WTC11 (cell line): ENCODE measurements at regions not wholly inside any gene's neighbourhood (a gene's known extent, or its start where the extent isn't known, plus 50 kb on each side); places are given as distances from the start of the nearest gene placed in this dataset.

Source experiments
- ATAC-seq: fragments of 200-7000 bp; cut with Tn5 transposase; 2 replicates; pipeline ENCODE4 v1.10.0; 2021; ENCODE audit warnings: mild to moderate bottlenecking, moderate library complexity
- CTCF ChIA-PET: fragments of 300-600 bp; sonication (Branson Sonifier 250); formaldehyde crosslinking; loops from one replicate; lab custom pipeline; 2021; ENCODE audit warnings: antibody characterized with exemption; lab: Charles Lee
- POLR2A ChIA-PET: fragments of 350-600 bp; sonication (Branson Sonifier 250); formaldehyde crosslinking; loops from one replicate; lab custom pipeline; 2021; ENCODE audit warnings: antibody characterized with exemption; lab: Charles Lee
- DNase-seq: peaks from one replicate; pipeline ENCODE4 v3.0.0; 2021; ENCODE audit warnings: low spot score
- H3K27ac Mint-ChIP-seq: 2 replicates; pipeline ENCODE4 v1.8.0; 2021; ENCODE audit warnings: mixed read lengths
- H3K27me3 Mint-ChIP-seq: 2 replicates; pipeline ENCODE4 v1.8.0; 2021; ENCODE audit warnings: low read depth, mild to moderate bottlenecking, moderate library complexity, mixed read lengths
- H3K36me3 Mint-ChIP-seq: 2 replicates; pipeline ENCODE4 v1.8.0; 2021; ENCODE audit warnings: mixed read lengths
- H3K4me1 Mint-ChIP-seq: 2 replicates; pipeline ENCODE4 v1.8.0; 2022; ENCODE audit warnings: mixed read lengths
- H3K4me3 Mint-ChIP-seq: 2 replicates; pipeline ENCODE4 v1.8.0; 2021; ENCODE audit warnings: mild to moderate bottlenecking, moderate library complexity, mixed read lengths
- H3K9me3 Mint-ChIP-seq: 2 replicates; pipeline ENCODE4 v1.8.0; 2021; ENCODE audit warnings: mixed read lengths
- ELF4 ChIP-seq: sonication (generic); formaldehyde crosslinking; IDR thresholded peaks from 2 replicates; pipeline ENCODE4 v1.8.1; 2022; ENCODE audit warnings: low read depth, mild to moderate bottlenecking, moderate library complexity, missing genetic modification reagents
- GABPB1 ChIP-seq: sonication (generic); formaldehyde crosslinking; IDR thresholded peaks from 2 replicates; pipeline ENCODE4 v1.8.1; 2023; ENCODE audit warnings: mild to moderate bottlenecking, missing genetic modification reagents
- HMGA2 ChIP-seq: fragments of 250-450 bp; sonication (Bioruptor Pico); IDR thresholded peaks from 2 replicates; pipeline ENCODE4 v1.4.0; 2021; ENCODE audit warnings: mild to moderate bottlenecking, moderate library complexity
- MYBL2 ChIP-seq: sonication (generic); formaldehyde crosslinking; IDR thresholded peaks from 2 replicates; pipeline ENCODE4 v1.8.1; 2023; ENCODE audit warnings: mild to moderate bottlenecking, moderate library complexity, missing genetic modification reagents
- SMAD3 ChIP-seq: sonication (generic); formaldehyde crosslinking; IDR thresholded peaks from 2 replicates; pipeline ENCODE4 v1.8.0; 2022; ENCODE audit warnings: missing genetic modification reagents, mild to moderate bottlenecking, borderline replicate concordance
- ZBTB21 ChIP-seq: sonication (generic); formaldehyde crosslinking; IDR thresholded peaks from 2 replicates; pipeline ENCODE4 v1.8.1; 2023; ENCODE audit warnings: mild to moderate bottlenecking, missing genetic modification reagents, borderline replicate concordance
- ZNF121 ChIP-seq: sonication (generic); formaldehyde crosslinking; IDR thresholded peaks from 2 replicates; pipeline ENCODE4 v1.8.0; 2023; ENCODE audit warnings: missing genetic modification reagents
- ZNF263 ChIP-seq: sonication (generic); formaldehyde crosslinking; IDR thresholded peaks from 2 replicates; pipeline ENCODE4 v1.8.1; 2022; ENCODE audit warnings: low read depth, mild to moderate bottlenecking, moderate library complexity, missing genetic modification reagents
- ZNF396 ChIP-seq: fragments of 250-450 bp; sonication (Bioruptor Pico); IDR thresholded peaks from 2 replicates; pipeline ENCODE4 v1.8.0; 2021; ENCODE audit warnings: mild to moderate bottlenecking, moderate library complexity, borderline replicate concordance
- TF ChIP-seq, protein P1 (sequence below): fragments of 250-450 bp; sonication (Bioruptor Pico); IDR thresholded peaks from 2 replicates; pipeline ENCODE4 v1.9.0; 2021; ENCODE audit warnings: mild to moderate bottlenecking, borderline replicate concordance
- TF ChIP-seq, protein P2 (sequence below): fragments of 250-450 bp; sonication (Bioruptor Pico); IDR thresholded peaks from 2 replicates; pipeline ENCODE4 v1.9.0; 2021; ENCODE audit warnings: mild to moderate bottlenecking
- TF ChIP-seq, protein P3 (sequence below): sonication (generic); formaldehyde crosslinking; IDR thresholded peaks from 2 replicates; pipeline ENCODE4 v1.8.0; 2022; ENCODE audit warnings: mild to moderate bottlenecking, missing genetic modification reagents
- TF ChIP-seq, protein P4 (sequence below): sonication (generic); formaldehyde crosslinking; IDR thresholded peaks from 2 replicates; pipeline ENCODE4 v1.8.0; 2023; ENCODE audit warnings: mild to moderate bottlenecking, missing genetic modification reagents
- TF ChIP-seq, protein P5 (sequence below): sonication (generic); formaldehyde crosslinking; IDR thresholded peaks from 2 replicates; pipeline ENCODE4 v1.8.0; 2022; ENCODE audit warnings: mild to moderate bottlenecking, missing genetic modification reagents
- TF ChIP-seq, protein P6 (sequence below): sonication (generic); formaldehyde crosslinking; IDR thresholded peaks from 2 replicates; pipeline ENCODE4 v1.8.1; 2022; ENCODE audit warnings: mild to moderate bottlenecking, missing genetic modification reagents, moderate library complexity, borderline replicate concordance

DNA sequence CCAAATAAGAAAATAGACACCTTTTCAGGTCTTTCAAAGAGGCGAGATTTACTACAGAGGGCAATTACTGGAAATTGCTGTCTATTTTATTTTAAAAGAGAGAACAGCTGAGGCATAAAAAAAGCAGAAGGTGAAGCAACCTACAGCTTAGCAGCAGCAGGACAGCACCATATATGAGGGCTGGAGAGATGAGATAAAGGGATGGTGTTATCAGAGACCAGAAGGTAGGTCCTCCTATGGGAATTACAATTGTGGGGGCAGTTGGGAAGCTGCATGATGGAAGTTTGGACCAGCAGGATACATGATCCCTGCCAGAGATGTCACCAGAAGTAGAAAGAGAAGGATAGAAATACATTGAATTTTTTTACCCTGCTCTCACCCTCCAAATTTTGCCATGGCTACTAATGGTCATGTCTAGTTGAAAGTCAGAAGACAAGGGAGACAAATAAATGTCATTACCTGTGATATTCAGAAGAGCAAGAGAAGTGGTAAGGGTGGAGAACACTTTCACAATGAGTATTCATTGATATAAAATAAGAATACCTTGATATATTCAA is 77.2 kb upstream of the CALCR start (continued):
- TF ChIP-seq, protein P1, sequence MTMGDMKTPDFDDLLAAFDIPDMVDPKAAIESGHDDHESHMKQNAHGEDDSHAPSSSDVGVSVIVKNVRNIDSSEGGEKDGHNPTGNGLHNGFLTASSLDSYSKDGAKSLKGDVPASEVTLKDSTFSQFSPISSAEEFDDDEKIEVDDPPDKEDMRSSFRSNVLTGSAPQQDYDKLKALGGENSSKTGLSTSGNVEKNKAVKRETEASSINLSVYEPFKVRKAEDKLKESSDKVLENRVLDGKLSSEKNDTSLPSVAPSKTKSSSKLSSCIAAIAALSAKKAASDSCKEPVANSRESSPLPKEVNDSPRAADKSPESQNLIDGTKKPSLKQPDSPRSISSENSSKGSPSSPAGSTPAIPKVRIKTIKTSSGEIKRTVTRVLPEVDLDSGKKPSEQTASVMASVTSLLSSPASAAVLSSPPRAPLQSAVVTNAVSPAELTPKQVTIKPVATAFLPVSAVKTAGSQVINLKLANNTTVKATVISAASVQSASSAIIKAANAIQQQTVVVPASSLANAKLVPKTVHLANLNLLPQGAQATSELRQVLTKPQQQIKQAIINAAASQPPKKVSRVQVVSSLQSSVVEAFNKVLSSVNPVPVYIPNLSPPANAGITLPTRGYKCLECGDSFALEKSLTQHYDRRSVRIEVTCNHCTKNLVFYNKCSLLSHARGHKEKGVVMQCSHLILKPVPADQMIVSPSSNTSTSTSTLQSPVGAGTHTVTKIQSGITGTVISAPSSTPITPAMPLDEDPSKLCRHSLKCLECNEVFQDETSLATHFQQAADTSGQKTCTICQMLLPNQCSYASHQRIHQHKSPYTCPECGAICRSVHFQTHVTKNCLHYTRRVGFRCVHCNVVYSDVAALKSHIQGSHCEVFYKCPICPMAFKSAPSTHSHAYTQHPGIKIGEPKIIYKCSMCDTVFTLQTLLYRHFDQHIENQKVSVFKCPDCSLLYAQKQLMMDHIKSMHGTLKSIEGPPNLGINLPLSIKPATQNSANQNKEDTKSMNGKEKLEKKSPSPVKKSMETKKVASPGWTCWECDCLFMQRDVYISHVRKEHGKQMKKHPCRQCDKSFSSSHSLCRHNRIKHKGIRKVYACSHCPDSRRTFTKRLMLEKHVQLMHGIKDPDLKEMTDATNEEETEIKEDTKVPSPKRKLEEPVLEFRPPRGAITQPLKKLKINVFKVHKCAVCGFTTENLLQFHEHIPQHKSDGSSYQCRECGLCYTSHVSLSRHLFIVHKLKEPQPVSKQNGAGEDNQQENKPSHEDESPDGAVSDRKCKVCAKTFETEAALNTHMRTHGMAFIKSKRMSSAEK = no peak
- TF ChIP-seq, protein P2, sequence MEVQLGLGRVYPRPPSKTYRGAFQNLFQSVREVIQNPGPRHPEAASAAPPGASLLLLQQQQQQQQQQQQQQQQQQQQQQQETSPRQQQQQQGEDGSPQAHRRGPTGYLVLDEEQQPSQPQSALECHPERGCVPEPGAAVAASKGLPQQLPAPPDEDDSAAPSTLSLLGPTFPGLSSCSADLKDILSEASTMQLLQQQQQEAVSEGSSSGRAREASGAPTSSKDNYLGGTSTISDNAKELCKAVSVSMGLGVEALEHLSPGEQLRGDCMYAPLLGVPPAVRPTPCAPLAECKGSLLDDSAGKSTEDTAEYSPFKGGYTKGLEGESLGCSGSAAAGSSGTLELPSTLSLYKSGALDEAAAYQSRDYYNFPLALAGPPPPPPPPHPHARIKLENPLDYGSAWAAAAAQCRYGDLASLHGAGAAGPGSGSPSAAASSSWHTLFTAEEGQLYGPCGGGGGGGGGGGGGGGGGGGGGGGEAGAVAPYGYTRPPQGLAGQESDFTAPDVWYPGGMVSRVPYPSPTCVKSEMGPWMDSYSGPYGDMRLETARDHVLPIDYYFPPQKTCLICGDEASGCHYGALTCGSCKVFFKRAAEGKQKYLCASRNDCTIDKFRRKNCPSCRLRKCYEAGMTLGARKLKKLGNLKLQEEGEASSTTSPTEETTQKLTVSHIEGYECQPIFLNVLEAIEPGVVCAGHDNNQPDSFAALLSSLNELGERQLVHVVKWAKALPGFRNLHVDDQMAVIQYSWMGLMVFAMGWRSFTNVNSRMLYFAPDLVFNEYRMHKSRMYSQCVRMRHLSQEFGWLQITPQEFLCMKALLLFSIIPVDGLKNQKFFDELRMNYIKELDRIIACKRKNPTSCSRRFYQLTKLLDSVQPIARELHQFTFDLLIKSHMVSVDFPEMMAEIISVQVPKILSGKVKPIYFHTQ (CRISPR knock-in tag) = peak; percentile 59; the same call in 1 of the 2 replicates
- TF ChIP-seq SMAD3 (CRISPR knock-in tag) = no peak
- TF ChIP-seq, protein P3, sequence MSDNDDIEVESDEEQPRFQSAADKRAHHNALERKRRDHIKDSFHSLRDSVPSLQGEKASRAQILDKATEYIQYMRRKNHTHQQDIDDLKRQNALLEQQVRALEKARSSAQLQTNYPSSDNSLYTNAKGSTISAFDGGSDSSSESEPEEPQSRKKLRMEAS (CRISPR knock-in tag) = no peak
- TF ChIP-seq MYBL2 (CRISPR knock-in tag) = no peak

DNA sequence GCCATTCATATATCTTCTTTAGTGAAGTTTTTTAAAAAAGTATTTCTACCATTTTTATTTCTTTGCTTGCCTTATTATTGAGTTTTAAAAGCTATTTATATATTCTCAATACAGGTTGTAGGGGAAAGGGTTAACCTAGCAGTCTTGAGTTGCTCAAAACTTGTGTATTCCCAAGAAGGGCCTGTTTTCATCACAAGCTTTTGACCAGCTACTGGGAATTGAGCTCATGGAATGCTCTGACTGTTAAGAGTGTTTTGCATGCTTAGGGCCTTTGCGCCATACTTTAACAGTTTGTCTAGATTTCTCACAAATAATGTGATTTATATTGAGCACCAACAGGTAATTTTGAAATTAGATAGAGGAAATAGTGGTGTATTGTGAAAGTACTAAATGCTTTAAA is 72.0 kb upstream of the CALCR start:
- H3K9me3 Mint-ChIP-seq = no peaks in the 10 kb centered on the region
- ChIA-PET POLR2A (interaction anchor here (0.6 kb wide), 1 partner anchor 88 kb away, joined by 4 read pairs; no protein-coding TSS in a partner anchor), CTCF (interaction anchor here (0.7 kb wide), 1 partner anchor 47 kb away, joined by 3 read pairs; no protein-coding TSS in a partner anchor)
- no peaks in the 10 kb centered on the region for H3K27me3 Mint-ChIP-seq
- TF ChIP-seq, protein P4, sequence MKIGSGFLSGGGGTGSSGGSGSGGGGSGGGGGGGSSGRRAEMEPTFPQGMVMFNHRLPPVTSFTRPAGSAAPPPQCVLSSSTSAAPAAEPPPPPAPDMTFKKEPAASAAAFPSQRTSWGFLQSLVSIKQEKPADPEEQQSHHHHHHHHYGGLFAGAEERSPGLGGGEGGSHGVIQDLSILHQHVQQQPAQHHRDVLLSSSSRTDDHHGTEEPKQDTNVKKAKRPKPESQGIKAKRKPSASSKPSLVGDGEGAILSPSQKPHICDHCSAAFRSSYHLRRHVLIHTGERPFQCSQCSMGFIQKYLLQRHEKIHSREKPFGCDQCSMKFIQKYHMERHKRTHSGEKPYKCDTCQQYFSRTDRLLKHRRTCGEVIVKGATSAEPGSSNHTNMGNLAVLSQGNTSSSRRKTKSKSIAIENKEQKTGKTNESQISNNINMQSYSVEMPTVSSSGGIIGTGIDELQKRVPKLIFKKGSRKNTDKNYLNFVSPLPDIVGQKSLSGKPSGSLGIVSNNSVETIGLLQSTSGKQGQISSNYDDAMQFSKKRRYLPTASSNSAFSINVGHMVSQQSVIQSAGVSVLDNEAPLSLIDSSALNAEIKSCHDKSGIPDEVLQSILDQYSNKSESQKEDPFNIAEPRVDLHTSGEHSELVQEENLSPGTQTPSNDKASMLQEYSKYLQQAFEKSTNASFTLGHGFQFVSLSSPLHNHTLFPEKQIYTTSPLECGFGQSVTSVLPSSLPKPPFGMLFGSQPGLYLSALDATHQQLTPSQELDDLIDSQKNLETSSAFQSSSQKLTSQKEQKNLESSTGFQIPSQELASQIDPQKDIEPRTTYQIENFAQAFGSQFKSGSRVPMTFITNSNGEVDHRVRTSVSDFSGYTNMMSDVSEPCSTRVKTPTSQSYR (CRISPR knock-in tag) = no peak
- TF ChIP-seq ZNF121 (CRISPR knock-in tag) (no peak), HMGA2 (no peak), ZNF396 (CRISPR knock-in tag) (no peak), ELF4 (CRISPR knock-in tag) (no peak)
- ATAC-seq (peak; percentile 64), DNase-seq (no peak)
- peak overlapping the region; percentile 97 for H3K27ac Mint-ChIP-seq
- peaks cover 53% of the 10 kb centered on the region for H3K4me1 Mint-ChIP-seq
- H3K36me3 Mint-ChIP-seq = peaks cover 12% of the 10 kb centered on the region
- H3K4me3 Mint-ChIP-seq = no peak overlapping the region

DNA sequence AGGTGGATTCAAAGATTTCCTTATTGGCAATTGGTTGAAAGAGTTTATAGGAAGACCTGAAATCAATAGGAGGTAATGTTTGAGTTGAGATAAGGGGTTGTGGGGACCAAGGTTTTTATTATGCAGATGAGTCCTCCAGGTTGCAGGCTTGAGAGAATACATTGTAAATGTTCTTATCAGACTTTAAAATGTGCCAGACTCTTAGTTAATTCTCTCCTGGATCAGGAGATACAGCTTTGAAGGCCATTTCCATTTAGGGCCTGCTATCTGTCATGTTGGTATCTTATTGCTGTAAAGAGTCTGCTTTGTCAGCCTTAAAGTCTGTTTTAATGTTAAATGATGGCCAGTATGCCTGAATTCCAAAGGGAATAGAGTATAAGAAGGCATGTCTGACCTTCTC is 61.8 kb upstream of the CALCR start:
- Mint-ChIP-seq H3K36me3 (peaks cover 22% of the 10 kb centered on the region), H3K27ac (peak overlapping the region; percentile 21; the same call in 1 of the 2 replicates), H3K4me1 (peaks cover 61% of the 10 kb centered on the region), H3K4me3 (no peak overlapping the region), H3K27me3 (no peaks in the 10 kb centered on the region; the same call in 1 of the 2 replicates), H3K9me3 (peaks cover 21% of the 10 kb centered on the region)
- DNase-seq (no peak), ATAC-seq (no peak)
- ChIA-PET POLR2A (no interaction called here), CTCF (no interaction called here)
- TF ChIP-seq MYBL2 (CRISPR knock-in tag) (no peak), GABPB1 (CRISPR knock-in tag) (no peak), ZBTB21 (CRISPR knock-in tag) (no peak), ZNF263 (CRISPR knock-in tag) (no peak)
- TF ChIP-seq, protein P1 = no peak
- TF ChIP-seq, protein P5, sequence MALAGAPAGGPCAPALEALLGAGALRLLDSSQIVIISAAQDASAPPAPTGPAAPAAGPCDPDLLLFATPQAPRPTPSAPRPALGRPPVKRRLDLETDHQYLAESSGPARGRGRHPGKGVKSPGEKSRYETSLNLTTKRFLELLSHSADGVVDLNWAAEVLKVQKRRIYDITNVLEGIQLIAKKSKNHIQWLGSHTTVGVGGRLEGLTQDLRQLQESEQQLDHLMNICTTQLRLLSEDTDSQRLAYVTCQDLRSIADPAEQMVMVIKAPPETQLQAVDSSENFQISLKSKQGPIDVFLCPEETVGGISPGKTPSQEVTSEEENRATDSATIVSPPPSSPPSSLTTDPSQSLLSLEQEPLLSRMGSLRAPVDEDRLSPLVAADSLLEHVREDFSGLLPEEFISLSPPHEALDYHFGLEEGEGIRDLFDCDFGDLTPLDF = no peak
- TF ChIP-seq, protein P6, sequence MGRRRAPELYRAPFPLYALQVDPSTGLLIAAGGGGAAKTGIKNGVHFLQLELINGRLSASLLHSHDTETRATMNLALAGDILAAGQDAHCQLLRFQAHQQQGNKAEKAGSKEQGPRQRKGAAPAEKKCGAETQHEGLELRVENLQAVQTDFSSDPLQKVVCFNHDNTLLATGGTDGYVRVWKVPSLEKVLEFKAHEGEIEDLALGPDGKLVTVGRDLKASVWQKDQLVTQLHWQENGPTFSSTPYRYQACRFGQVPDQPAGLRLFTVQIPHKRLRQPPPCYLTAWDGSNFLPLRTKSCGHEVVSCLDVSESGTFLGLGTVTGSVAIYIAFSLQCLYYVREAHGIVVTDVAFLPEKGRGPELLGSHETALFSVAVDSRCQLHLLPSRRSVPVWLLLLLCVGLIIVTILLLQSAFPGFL (CRISPR knock-in tag) = no peak
